Upper lobe of right lung (tissue), 1 donor: ENCODE measurements at regions not wholly inside any gene's neighbourhood (a gene's known extent, or its start where the extent isn't known, plus 50 kb on each side); places are given as distances from the start of the nearest gene placed in this dataset.

Source experiments
- ATAC-seq: fragments of 200-7000 bp; cut with Tn5 transposase; one replicate; pipeline ENCODE4 v1.9.1; 2020; ENCODE audit warnings: mild to moderate bottlenecking, moderate library complexity
- DNase-seq: peaks from one replicate; pipeline ENCODE4 v3.0.0-alpha.2; 2020
- H3K27ac ChIP-seq: fragments of 200-600 bp; one replicate; pipeline ENCODE4 v1.8.0; 2022
- H3K27me3 ChIP-seq: fragments of 200-600 bp; one replicate; pipeline ENCODE4 v1.8.0; 2022; ENCODE audit warnings: mild to moderate bottlenecking
- H3K36me3 ChIP-seq: fragments of 200-600 bp; one replicate; pipeline ENCODE4 v1.8.0; 2022
- H3K4me1 ChIP-seq: fragments of 200-600 bp; one replicate; pipeline ENCODE4 v1.8.0; 2022
- H3K4me3 ChIP-seq: fragments of 200-600 bp; one replicate; pipeline ENCODE4 v1.8.0; 2022; ENCODE audit warnings: mild to moderate bottlenecking
- H3K9me3 ChIP-seq: fragments of 200-600 bp; one replicate; pipeline ENCODE4 v1.8.0; 2022
- CTCF ChIP-seq: fragments of 200-600 bp; IDR thresholded peaks from one replicate; pipeline ENCODE4 v1.8.0; 2022; ENCODE audit warnings: antibody characterized with exemption
- intact Hi-C: fragments of 100-400 bp; cut with DNase I; formaldehyde crosslinking; loops from one replicate; pipeline ENCODE4 v1.11.0; 2022
- donor health status: DM: no; HTN: yes; CAD: no; lungs with severe emphysema.

- Histone ChIP-seq H3K27ac (no peak overlapping the region), H3K9me3 (no peaks in the 10 kb centered on the region), H3K27me3 (no peaks in the 10 kb centered on the region), H3K4me1 (no peaks in the 10 kb centered on the region), H3K36me3 (no peaks in the 10 kb centered on the region), H3K4me3 (no peak overlapping the region)
- ATAC-seq (no peak), DNase-seq (no peak)
- intact Hi-C loops: no loop called here
- no peak for TF ChIP-seq CTCF
These were observed 94.1 kb upstream of the TAF11L2 start for GRCh38 chr5:17403695-17404490.

- intact Hi-C loops: no loop called here
- no peaks in the 10 kb centered on the region for H3K9me3 ChIP-seq
- DNase-seq (no peak), ATAC-seq (no peak)
- no peaks in the 10 kb centered on the region for H3K36me3 ChIP-seq
- H3K4me1 ChIP-seq: no peaks in the 10 kb centered on the region
- no peak overlapping the region for H3K27ac ChIP-seq
- no peaks in the 10 kb centered on the region for H3K27me3 ChIP-seq
- TF ChIP-seq CTCF: no peak
- H3K4me3 ChIP-seq: no peak overlapping the region
These were observed 92.1 kb upstream of the TAF11L2 start for GRCh38 chr5:17405976-17406375.

- no peak for DNase-seq
- H3K9me3 ChIP-seq: no peaks in the 10 kb centered on the region
- TF ChIP-seq CTCF: no peak
These were observed 91.6 kb upstream of the TAF11L2 start for GRCh38 chr5:17406423-17406838.

GRCh38 chr5:17411436-17412402 is 86.3 kb upstream of the TAF11L2 start:
- Histone ChIP-seq H3K4me3 (no peak overlapping the region), H3K4me1 (no peaks in the 10 kb centered on the region), H3K27me3 (no peaks in the 10 kb centered on the region), H3K9me3 (no peaks in the 10 kb centered on the region), H3K27ac (no peak overlapping the region), H3K36me3 (no peaks in the 10 kb centered on the region)
- intact Hi-C loops: no loop called here
- no peak for TF ChIP-seq CTCF
- DNase-seq: no peak
- ATAC-seq: no peak

More at GRCh38 chr5:17406423-17406838, 91.6 kb upstream of the TAF11L2 start:
- ATAC-seq: no peak
- intact Hi-C loops: no loop called here
- H3K36me3 ChIP-seq: no peaks in the 10 kb centered on the region
- no peaks in the 10 kb centered on the region for H3K4me1 ChIP-seq
- H3K27me3 ChIP-seq: no peaks in the 10 kb centered on the region
- H3K27ac ChIP-seq: no peak overlapping the region
- no peak overlapping the region for H3K4me3 ChIP-seq

GRCh38 chr5:17412760-17413671 is 85.0 kb upstream of the TAF11L2 start:
- DNase-seq (no peak), ATAC-seq (peak; percentile 90)
- intact Hi-C loops: no loop called here
- Histone ChIP-seq H3K9me3 (no peaks in the 10 kb centered on the region), H3K4me3 (no peak overlapping the region), H3K36me3 (no peaks in the 10 kb centered on the region), H3K27me3 (no peaks in the 10 kb centered on the region), H3K4me1 (no peaks in the 10 kb centered on the region), H3K27ac (no peak overlapping the region)
- no peak for TF ChIP-seq CTCF
